Psoas muscle (tissue), 7 donors: ENCODE measurements at regions not wholly inside any gene's neighbourhood (a gene's known extent, or its start where the extent isn't known, plus 50 kb on each side); places are given as distances from the start of the nearest gene placed in this dataset.

ENCODE experiments used
- ATAC-seq, 4 donors: fragments of 200-7000 bp; cut with Tn5 transposase; one replicate each; pipeline ENCODE4 v1.9.1; 2020; ENCODE audit warnings: moderate library complexity in 3 of 4, mild to moderate bottlenecking in 2 of 4
- DNase-seq, 2 donors: peaks; one replicate each; pipeline ENCODE4 v3.0.0-alpha.2; 2020
- H3K27ac ChIP-seq: fragments of 200-600 bp; one replicate; pipeline ENCODE4 v1.8.0; 2022
- H3K27me3 ChIP-seq, 3 donors: fragments of 200-600 bp in 1 of 3; one replicate each; pipeline versions ENCODE4 v1.6.1 to v1.8.0; 2013 to 2022; ENCODE audit warnings: low read length in 2 of 3, mild to moderate bottlenecking in 2 of 3, moderate library complexity in 1 of 3; ENCODE audit not compliant: insufficient read depth in 3 of 3
- H3K36me3 ChIP-seq, 2 donors: fragments of 200-600 bp in 1 of 2; one replicate each; pipeline versions ENCODE4 v1.6.1 to v1.8.0; 2013 to 2022; ENCODE audit warnings: low read depth in 1 of 2, mild to moderate bottlenecking in 1 of 2, moderate library complexity in 1 of 2; ENCODE audit not compliant: insufficient read depth in 1 of 2
- H3K4me1 ChIP-seq: fragments of 200-600 bp; one replicate; pipeline ENCODE4 v1.8.0; 2022
- H3K4me3 ChIP-seq: fragments of 200-600 bp; one replicate; pipeline ENCODE4 v1.8.0; 2022; ENCODE audit warnings: mild to moderate bottlenecking
- H3K9me3 ChIP-seq: fragments of 200-600 bp; one replicate; pipeline ENCODE4 v1.8.0; 2022
- WGBS, 3 donors: extraction: QIAGEN DNeasy Blood & Tissue Kit; methylation state at CpG; one replicate each; pipeline versions ENCODE4 v1.1.6 to v1.1.7; 2013; 5-methylcytosine and 5-hydroxymethylcytosine counted together
- intact Hi-C, 2 donors: fragments of 100-400 bp; cut with DNase I; formaldehyde crosslinking; loops; one replicate each; pipeline versions ENCODE4 v1.11.0 to v1.14.2; 2022
- TF ChIP-seq, protein P1 (sequence below): fragments of 200-600 bp; IDR thresholded peaks from one replicate; pipeline ENCODE4 v1.8.0; 2022; ENCODE audit warnings: antibody characterized with exemption
- donor health status: healthy with polysubstance abuse.
- donor health status: DM: no; HTN: no; CAD: no; lungs with moderate emphysema.
- donor health status: Bipolar disorder and iron deficiency.
- donor health status: healthy.
- donor health status: DM: yes; HTN: yes; CAD: no.
- donor health status: DM: no; HTN: no; CAD: no.
- donor health status: DM: yes; HTN: yes; CAD: no.

DNA sequence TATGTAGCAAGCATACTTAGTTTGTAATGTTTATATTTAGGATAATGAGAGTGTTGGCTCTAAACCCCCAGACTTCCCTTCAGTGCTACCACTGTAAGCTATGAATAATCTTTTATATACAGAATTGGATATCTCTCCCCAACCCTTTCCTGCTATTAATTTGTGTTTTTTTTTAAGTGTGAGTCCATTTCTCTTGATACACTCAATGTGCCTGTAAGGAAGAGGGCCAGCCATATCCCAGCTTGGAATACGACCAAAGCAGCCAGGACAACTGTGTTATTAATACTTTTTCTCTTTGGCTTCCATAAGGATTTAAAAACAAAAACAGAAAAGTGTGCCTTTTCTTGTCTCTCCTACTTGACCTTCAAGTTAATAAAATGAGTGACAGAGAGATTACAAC is 116.7 kb downstream of the SNAPC1 start:
- TF ChIP-seq, protein P1, sequence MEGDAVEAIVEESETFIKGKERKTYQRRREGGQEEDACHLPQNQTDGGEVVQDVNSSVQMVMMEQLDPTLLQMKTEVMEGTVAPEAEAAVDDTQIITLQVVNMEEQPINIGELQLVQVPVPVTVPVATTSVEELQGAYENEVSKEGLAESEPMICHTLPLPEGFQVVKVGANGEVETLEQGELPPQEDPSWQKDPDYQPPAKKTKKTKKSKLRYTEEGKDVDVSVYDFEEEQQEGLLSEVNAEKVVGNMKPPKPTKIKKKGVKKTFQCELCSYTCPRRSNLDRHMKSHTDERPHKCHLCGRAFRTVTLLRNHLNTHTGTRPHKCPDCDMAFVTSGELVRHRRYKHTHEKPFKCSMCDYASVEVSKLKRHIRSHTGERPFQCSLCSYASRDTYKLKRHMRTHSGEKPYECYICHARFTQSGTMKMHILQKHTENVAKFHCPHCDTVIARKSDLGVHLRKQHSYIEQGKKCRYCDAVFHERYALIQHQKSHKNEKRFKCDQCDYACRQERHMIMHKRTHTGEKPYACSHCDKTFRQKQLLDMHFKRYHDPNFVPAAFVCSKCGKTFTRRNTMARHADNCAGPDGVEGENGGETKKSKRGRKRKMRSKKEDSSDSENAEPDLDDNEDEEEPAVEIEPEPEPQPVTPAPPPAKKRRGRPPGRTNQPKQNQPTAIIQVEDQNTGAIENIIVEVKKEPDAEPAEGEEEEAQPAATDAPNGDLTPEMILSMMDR = no peak
- 56 to 83% (median 62%) methylated on average over 1 of the region's 1 CpG for WGBS, 3 donors
- Histone ChIP-seq H3K36me3 (no peaks in the 10 kb centered on the region), H3K4me1 (no peaks in the 10 kb centered on the region), H3K27ac (no peak overlapping the region), H3K4me3 (no peak overlapping the region), H3K27me3 (peaks cover 0 to 12% (median 2%) of the 10 kb centered on the region in 3 donors), H3K9me3 (no peaks in the 10 kb centered on the region)
- no peak for ATAC-seq
- DNase-seq = no peak
- intact Hi-C loops = no loop called here

DNA sequence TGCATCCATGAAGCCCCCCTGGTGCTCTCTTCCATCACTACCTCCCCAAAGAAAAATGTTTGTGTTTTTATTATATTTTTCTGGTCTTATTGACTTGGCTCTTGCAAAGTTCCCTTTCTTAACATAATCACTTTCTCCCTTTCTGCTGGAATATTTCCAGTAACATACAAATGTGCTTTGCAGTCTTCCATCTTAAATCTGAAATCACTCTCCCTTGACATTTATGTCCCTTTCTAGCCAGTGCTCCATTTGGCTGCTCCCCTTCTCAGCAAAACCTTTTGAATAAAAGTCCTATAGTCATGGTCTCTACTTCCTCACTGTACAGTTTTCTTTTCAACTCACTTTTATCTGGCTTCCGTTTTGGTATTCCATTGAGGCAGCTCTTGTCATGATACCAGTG is 118.8 kb downstream of the SNAPC1 start:
- Histone ChIP-seq H3K9me3 (no peaks in the 10 kb centered on the region), H3K27ac (no peak overlapping the region), H3K36me3 (no peaks in the 10 kb centered on the region), H3K4me3 (no peak overlapping the region), H3K4me1 (no peaks in the 10 kb centered on the region), H3K27me3 (peaks cover 0 to 12% (median 2%) of the 10 kb centered on the region in 3 donors)
- 87 to 90% (median 88%) methylated on average over 1 of the region's 1 CpG for WGBS, 3 donors
- intact Hi-C loops = no loop called here
- ATAC-seq (no peak), DNase-seq (no peak)
- TF ChIP-seq, protein P1 = no peak

DNA sequence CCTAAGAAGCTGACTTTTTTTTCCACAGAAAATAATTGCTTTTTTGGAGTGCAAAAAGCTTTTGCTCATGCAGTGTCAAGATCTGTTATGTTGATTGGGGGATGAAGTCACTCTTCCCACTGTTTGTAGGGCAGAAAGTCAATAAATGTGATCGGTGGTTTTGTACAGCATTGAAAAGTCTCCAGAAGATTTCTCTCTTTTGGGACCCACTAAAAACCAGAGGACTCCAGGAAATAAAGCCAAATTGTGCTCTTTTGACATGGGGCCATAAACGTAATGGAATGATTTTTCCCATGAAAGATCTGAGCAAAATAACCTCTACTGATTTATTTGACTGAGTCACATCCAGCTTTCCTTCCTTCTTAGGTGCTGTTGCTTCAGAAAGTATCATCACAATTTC is 122.5 kb downstream of the SNAPC1 start:
- Histone ChIP-seq H3K27ac (no peak overlapping the region), H3K27me3 (peaks cover 0 to 11% (median 0%) of the 10 kb centered on the region in 3 donors), H3K9me3 (no peaks in the 10 kb centered on the region), H3K4me3 (no peak overlapping the region), H3K36me3 (no peaks in the 10 kb centered on the region), H3K4me1 (no peaks in the 10 kb centered on the region)
- intact Hi-C loops = no loop called here
- TF ChIP-seq, protein P1 = no peak
- 46 to 59% (median 52%) methylated on average over 2 of the region's 2 CpGs for WGBS, 3 donors
- ATAC-seq (no peak), DNase-seq (no peak)

DNA sequence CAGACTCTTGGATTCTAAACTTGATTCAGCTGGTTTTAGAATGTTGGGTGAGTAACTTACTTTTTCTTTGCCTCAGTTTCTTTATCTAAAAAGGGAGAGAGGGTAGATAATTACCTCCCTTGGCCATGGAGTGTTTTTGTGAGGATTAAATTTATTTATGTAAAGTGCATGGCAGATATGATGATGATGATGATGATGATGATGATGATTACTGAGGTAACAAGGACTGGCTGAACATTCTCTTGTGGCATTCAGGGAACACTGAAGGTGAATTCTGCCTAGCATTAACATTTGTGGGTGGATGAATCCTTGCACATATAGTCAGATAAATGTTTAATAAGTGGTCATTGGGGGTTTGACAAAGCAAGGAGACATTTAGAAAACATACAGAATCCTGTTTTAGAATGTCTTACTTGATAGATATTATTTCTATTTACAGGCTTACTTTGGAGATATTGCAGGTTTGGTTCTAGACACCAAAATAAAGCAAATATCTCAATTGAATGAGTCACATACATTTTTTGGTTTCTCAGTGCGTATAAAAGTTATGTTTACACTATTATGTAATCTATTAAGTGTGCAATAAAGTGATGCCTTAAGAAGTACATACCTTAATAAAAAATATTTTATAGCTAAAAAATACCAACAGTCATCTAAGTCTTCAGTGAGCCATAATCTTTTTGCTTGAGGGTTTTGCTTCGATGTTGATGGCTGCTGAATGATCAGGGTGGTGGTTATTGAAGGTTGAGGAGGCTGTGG is 123.2 kb downstream of the SNAPC1 start:
- no peaks in the 10 kb centered on the region for H3K36me3 ChIP-seq
- H3K27ac ChIP-seq = no peak overlapping the region
- intact Hi-C loops = no loop called here
- WGBS, 3 donors = 83 to 88% (median 86%) methylated on average over 2 of the region's 2 CpGs
- no peak overlapping the region for H3K4me3 ChIP-seq
- peaks cover 0 to 7% (median 0%) of the 10 kb centered on the region in 3 donors for H3K27me3 ChIP-seq
- DNase-seq (no peak), ATAC-seq (no peak)
- H3K4me1 ChIP-seq = no peaks in the 10 kb centered on the region
- TF ChIP-seq, protein P1 = no peak
- no peaks in the 10 kb centered on the region for H3K9me3 ChIP-seq

DNA sequence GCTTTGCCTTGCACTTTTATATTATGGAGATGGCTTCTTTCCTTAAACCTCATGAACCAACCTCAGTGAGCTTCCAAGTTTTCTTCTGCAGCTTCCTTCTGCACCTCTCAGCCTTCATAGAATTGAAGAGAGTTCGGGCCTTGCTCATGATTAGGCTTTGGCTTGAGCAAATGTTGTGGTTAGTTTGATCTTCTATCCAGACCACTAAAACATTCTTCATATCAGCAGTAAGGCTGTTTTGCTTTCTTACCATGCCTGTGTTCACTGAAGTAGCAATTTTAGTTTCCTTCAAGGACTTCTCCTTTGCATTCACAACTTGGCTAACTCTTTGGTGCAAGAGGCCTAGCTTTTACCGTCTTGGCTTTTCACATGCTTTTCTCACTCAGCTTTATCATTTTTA is 125.4 kb downstream of the SNAPC1 start:
- no peaks in the 10 kb centered on the region for H3K27me3 ChIP-seq
- intact Hi-C loops = no loop called here
- no peak overlapping the region for H3K4me3 ChIP-seq
- no peaks in the 10 kb centered on the region for H3K4me1 ChIP-seq
- WGBS, 3 donors = 86 to 88% (median 87%) methylated on average over 2 of the region's 2 CpGs
- no peaks in the 10 kb centered on the region for H3K36me3 ChIP-seq
- no peak for ATAC-seq
- TF ChIP-seq, protein P1 = no peak
- H3K27ac ChIP-seq = no peak overlapping the region
- H3K9me3 ChIP-seq = no peaks in the 10 kb centered on the region
- no peak for DNase-seq
